ENCODE measurements at regions not wholly inside any gene's neighbourhood (a gene's known extent, or its start where the extent isn't known, plus 50 kb on each side); places are given as distances from the start of the nearest gene placed in this dataset.

DNA sequence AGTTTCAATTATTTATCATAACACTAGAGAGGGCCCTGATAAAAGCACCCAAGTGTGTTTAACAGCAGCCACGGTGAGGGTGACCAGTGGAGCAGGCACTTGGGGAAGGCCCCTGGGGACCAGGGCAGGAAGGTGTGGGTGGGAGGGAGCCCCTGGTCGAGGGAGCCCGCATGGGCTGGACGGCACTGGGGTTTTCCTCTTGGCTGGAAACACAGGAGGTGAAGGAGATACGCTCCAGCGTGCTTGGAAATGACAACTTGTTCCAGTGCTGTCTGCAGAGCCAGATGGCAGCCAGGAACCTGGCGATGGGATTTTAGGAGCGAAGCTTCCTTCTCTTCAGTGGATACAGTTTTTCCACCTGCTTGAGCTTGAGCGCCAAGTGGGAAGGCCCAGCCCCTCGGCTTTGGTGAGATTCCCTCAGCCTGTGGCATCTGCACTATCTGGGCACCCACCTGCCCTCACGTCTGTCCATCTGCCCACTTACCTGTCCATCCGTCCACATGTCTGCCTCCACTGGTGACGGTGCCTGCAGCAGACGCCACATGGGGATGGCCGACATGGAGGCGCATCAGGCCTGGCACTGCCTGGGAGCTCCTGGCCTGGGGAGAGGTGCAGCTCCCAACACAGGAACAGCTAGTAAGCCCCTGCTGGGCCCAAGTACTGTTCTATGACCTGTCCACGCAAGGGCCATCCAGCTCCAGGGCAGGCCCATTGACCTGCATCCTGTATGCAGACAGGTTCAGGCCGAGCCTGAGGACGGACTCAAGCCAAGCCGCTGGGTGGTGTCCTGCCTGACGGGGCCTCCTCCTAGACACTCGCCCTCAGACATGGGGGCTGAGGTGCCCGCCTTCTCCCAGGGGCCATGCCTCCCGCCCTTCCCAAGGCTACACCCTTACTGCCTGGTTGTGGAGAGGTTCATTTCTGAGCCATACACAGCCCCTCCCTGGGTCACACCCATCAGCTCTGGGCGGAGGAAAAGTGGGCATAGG, 192.2 kb upstream of the C14orf180 start:
- DNase-seq (ENCODE audit: low spot score): no peak

DNA sequence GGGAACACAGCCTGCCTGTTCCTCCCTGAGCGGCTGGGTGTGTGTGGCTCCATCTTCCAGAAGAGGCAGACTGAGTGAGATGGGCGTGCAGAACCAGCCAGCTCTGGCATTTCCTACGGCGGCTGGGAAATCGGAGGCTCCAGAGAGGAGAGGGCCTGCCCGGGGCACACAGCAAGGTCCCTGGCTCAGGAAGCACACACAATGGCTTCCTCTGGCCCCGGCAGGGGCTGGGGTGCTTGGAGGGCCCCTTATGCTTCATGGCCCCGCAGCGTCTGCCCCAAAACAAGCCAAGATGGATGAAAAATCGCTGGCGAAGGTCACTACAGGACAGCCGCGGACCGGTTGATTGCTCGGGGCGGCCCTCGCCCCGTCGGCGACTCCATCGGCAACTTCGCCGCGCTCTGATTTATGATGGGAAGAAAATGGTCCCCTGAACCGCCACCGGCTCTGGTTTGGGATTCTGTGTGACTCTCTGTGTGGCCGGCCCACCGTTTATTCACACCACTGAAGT, 191.5 kb upstream of the C14orf180 start:
- DNase-seq (ENCODE audit: low spot score): no peak

DNA sequence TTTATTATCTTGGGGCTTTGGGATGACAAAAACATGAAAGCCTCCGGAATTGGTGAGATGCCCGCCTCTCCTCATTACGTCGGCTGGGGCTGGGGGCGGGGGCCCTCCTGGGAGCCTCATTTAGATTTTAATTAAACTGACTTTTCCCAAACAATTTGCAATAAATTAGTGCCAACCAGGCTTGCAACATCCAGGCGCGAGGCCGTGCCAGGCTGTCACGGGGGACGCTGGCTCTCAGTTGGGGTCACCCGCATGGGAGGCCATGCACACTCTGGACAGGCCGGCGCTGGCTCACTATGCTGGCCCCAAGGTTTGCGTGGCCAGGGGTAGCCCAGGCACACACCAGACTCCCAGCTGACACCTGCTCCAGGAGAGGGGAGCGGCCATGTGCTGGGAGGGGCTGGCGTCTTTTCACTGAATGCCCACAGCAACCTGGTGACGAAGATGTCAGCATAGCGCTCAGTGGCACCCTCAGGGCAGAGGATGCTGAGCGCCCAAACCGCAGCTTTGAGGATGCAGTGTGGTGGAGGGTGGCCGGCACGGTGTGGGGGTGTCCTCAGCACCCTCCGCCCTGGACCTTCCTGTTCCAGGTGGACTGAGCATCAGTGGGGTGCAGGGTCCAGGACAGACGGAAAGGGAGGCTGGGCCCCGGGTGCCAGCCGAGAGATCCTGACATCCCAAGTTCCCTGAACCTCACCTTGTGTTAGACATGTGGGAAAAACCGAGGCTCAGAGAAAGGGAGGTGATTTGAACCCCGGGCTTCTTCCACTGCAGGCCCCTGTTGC, 190.8 kb upstream of the C14orf180 start:
- DNase-seq (ENCODE audit: low spot score): no peak

DNA sequence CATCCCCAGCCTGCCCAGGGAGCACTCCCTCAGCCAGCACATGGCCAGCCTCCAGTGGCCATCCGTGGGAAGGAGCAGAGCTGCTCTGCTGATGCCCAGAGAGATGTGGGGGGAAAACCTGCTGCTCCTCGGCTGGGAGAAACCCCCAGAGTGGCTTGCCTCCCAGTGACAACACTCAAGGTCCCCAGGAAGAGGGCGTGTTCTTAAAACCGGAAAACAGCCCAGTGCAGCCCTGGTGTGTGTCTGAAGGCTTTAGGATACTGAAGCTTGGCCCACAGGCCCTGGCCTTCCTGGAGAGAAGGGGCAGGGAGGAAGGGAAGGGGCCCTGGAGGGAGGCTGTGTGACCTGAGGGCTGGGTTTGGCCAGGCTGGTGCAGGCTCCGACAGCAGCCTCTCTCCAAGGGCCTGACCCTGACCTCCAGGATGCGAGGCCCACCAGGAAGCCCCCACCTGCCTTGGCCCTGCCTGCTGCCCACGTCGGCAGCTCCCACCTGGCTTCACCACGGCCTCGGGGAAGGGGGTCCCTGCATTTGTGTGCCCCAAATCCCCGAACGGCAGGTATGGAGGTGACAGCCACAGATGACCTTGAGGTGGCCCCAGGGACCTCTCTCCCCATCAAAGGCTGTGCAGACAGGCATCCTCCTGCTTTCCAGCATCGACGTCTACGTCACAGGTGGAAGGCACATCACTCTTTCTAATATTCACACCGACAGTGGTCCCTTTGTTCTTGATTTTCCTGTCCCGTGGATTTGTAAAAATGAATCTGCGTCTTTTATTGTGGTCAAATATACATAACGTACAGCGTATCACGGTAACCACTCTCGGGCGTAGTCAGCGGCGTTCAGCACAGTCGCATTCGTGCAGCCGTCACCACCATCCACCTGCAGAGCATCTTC, 190.0 kb upstream of the C14orf180 start:
- DNase-seq (ENCODE audit: low spot score): no peak

DNA sequence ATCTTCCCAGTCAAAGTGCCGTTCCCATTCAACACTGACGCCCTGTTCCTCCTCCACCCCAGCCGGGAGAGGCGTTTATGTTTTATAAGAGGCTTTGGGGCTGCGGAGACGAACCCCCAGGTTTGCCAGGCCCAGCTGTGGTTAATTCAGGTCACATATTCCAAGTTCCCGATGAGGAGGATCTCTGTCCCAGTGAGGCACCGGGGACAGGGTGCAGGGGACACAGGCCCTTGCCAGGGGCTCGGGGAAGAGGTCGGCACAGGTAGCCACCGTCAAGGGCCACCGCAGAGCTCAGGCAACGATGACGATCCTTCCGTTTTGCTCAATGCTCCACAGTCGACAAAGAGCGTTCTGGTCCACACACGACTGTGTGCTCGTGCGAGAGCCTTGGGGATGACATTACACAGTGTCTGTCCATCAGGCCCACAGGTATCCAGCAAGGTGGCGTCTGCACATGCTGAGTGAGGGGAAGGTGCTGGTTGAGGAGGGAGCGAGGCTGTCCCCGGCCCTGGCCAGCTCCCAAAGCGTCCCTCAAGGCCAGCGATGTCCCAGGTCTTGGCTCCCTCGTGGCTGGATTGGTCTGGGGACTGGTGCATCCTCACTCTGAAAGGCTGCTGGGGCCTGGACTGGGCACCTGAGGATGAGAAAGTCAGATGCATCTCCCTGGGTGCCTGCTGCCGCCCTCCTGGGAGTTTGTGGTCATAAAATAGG, 189.2 kb upstream of the C14orf180 start:
- no peak for DNase-seq (ENCODE audit: low spot score)

DNA sequence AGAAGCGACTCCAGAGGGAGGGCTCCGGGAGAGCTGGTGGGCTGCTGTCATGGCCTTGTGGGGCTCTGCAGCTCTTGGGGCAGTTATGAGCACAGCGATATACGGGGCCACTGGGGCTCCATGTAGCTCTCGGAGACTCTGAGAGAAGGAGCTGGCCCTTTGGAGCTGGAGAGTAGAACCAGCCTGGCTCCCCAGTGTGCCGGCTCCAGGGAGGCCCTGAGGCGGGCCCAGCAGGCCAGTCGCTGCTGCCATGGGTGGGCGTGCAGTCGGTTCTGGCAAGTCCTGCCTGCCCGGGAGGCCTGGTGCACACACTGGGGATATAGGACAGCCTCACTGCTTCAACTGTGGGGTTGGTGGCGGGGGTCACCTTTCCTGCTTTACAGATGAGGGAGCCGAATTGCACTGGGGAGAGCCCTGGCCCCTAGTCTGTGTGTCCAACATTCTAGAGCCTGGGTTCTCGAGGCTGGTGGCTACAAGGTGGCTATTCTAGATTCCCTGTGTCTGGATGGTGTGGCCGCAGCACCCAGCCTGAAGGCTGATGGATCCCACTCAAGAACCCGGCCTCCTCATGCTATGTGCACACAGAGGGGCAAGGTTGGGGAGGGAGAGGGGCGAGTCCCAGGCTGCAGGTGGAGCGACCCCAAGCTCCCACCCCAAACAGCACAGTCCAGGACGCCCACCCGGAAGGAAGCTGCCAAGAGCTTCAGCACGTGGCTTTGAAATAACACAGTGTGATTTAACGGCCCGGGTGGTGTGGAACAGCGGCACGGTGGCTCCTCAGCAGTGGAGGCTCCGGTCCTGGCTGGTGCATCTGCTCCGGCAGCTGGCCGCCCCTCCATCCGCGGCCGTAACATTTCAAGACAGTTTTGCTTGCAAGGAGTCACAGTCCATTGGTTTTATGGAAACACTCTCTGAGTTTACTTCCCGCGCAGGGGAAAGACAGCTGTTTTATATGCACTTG, 188.3 kb upstream of the C14orf180 start:
- DNase-seq (ENCODE audit: low spot score): no peak

DNA sequence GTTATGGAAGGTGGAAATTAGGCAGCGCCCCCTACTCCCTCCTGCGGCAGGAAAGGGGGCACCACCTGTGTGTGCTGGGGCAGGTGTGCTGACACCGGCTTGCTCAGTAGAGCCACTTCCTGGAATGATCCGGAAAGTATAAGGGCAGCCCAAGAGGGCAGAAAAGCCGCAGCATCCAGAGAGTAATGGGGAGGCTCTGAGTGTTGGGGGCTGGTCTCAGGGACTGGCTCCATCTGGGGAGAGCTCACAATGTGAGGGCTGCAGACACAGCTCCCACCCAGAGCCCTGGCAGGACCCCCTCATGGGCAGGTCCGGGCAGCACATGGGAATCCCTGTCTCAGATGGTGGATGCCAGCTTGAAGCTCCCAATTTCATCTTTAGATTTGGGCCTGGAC, 187.6 kb upstream of the C14orf180 start:
- DNase-seq (ENCODE audit: low spot score): no peak

DNA sequence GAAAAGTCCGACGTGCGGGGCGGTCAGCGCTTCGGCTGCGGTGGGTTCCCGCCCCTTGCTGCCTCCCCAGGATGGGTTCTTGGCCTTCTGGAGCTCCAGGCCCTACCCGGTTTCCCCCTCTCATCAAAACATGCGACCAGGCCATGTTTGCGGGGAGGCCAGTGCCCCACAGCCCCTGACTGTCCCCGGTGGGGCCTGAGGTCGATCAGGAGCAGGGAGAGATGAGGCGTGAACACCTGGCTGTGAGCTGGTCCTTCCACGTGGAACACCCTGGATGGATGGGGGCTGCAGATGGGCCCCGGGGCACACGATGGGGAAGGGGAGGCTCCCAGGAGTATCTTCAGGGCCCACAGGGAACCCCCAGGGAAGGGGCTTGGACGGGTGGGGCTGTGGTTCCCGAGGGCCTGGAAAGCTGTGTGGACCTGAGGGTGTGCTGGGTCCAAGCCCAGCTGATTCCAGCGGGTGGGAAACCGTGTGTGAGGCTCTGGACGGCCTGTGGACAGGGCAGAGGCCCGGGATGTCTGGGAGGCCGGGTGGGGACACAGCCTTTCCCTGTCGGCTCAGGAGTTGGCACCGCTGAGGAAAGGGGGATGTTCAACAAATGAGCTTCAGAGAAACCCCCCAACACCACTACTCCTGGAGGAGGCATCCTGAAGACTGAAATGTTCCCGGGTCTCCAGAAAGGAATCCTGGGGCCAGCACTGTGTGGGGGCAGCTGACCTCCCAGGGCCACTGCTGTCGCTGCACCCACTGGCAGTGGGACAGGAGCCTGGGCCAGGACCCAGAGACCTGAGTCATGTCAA, 187.0 kb upstream of the C14orf180 start:
- no peak for DNase-seq (ENCODE audit: low spot score)

DNA sequence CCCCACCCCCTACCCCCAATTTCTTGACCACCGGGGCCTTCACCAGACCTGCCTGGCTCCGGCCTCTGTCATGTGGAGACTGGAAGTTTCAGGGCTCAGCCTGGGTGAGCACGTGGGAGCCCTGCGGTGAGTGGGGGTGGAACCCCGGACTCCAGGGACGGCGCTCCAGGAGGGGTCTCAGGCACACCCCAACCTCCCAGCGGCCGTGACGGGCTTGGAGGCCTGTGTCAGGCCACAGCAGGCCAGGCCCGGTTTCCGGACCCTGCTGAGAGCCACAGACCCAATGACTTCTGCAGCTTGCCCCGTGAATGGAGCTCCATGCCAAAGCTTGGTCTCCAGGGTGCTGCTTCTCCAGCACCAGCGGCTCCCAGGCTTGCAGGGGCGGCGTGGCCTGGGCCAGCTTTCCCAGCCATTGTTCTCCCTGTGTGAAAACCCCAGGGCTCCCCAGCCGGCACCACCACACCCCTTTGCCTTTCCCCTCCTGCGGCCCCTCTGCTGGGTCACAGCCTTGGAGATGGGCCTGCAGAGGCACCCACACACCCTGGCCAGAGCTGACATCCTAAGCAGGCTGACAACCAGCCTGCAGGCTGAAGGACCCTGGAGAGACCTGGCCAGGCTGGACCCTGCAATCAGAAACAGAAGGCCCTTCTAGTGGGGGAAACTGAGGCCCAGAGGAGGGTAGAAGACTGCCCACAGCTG, 186.2 kb upstream of the C14orf180 start:
- DNase-seq (ENCODE audit: low spot score): no peak

DNA sequence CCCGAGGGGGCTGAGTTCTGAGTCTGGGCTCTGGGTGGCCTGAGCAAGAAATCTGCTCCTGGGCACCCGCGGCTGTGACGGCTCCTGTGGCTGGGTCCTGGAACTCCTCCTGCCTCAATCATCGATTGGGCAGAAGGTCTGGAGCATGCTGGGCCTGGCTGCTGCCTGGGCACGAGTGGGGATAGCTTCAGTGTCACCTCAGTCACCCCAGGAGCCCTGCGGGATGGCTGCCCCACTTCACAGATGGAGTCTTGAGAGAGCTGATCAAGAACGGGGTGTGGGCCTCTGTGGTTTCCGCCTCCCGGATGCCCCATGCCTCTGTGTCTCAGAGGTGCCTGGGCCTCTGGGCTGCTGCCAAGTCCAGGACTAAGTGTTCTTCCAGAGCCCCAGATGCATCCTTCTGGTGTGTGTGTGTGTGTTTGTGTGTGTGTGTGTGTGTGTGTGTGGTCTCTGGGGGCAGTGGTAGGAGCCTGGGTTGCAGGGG, 185.6 kb upstream of the C14orf180 start:
- no peak for DNase-seq (ENCODE audit: low spot score)

DNA sequence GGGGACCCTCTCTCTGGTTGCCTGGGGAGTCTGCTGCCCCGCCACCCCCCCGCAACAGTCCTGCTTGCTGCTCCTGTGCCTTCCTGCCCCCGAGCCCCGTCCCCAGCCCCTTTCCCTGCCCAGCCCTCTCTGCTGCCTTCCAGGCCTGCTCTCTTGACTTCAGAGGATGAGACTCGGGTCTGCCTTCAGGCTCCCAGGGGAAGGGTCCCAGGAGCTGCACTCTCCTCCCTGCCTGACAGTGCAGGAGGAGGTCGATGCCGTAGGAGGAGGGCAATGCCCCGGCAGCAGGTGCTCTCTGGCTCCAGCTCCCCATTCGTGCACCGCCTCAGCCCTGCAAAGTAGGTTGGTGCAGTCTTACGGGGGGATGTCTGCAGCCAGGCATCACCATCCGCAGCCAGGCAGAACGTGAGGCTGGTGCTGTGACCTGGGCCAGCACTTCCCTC, 185.1 kb upstream of the C14orf180 start:
- DNase-seq (ENCODE audit: low spot score): no peak

DNA sequence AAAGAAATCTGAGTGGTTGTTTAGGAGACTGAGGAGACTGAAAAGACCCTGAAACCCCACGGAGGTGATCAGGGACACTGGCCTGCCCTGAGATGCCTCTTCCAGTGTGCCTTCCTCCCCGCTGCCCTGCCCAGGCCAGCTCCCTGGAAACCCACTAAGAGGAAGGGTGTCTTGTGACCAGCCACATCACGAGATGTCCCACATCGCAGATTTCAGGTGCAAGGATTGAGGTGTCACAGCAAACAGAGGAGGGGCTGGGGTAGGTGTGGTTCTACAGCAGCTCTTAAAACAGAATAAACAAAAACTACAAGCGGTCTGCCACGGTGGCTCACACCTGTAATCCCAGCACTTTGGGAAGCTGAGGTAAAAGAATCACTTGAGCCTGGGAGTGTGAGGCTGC, 184.3 kb upstream of the C14orf180 start:
- no peak for DNase-seq (ENCODE audit: low spot score)

DNA sequence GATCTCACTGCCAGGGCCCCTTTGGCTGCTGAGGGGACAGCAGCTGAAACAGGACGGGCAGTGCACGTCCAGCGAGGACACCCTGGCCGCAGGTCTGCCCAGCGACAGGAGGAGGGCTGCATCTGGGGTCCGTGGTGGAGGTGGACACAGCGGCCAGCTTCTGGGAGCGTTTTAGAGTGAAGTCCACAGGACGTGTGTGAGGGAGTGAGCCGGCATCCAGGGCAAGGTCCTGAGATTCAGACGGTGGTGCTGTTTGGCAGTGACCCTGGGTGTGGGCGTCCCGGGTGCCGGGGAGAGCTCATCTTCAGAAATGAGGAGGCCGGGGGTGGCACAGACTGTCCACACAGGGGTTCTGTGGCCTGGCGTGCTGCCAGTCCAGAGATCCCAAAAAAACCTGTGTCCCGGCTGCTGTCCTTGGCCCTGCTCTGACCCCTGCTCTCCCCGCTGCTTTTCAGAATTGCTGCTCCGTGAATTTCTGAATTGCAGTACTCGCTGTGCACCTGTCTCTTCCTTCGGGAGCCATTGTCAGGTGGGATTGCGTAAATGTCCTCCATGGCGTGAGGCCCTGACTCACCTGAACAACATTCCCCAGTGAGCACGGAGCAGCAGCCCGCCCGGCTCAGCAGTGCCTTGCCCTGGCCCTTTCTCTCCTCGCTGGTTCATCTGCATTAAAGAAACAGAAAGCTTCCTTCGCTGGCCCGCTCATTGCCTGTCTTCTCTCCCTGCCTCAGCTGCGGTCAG, 183.5 kb upstream of the C14orf180 start:
- no peak for DNase-seq (ENCODE audit: low spot score)

DNA sequence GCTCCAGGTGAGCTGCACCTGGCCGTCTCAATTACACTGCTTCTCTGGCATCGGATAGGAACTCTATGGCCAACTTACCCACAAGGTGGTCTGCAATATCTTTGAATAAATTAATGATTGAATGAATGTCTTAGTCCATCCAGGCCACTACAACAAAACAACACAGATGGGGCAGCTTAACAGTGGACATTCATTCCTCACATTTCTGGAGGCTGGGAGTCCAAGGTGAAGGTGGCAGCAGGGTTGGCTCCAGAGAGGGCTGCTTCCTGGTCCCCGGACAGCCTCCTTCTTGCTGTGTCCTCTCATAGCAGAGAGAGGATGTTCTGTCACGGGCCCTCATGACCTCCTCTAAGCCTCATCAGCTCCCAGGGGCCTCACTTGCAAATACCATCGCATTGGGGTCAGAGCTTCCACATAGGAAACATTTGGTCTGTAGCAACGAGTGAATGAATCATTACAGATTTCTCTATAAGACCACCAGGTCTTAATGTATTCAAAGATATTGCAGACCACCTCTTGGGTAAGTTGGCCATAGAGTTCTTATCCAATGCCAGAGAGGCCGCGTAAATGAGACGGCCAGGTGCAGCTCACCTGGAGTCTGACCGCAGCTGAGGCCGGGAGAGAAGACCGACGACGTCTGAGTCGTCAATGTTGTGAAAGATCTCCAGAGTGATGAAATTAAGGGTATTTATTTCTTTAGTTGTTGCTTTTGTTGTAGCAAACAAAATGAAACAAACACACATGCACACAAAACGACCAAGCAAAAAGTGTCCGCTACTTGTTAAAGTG, 182.7 kb upstream of the C14orf180 start:
- DNase-seq (ENCODE audit: low spot score): no peak

DNA sequence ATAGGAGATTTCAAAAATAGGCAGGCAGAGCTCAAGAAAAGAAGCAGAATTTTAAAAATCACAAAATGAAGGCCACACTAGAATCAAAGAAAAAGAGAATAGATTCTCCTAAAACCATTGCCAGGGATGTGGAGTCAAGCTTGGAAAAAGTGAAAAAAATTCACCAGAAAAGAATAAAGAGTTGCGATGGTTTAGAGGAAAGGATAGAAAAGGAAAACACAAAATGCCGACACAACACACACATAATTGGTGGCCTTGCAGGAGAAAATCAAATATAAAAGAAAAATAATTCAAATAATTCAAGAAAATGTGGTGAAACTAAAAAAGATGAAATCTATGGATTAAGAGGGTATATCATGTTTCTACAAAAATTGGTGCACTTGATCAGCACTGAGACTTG, 181.6 kb upstream of the C14orf180 start:
- no peak for DNase-seq (ENCODE audit: low spot score)

DNA sequence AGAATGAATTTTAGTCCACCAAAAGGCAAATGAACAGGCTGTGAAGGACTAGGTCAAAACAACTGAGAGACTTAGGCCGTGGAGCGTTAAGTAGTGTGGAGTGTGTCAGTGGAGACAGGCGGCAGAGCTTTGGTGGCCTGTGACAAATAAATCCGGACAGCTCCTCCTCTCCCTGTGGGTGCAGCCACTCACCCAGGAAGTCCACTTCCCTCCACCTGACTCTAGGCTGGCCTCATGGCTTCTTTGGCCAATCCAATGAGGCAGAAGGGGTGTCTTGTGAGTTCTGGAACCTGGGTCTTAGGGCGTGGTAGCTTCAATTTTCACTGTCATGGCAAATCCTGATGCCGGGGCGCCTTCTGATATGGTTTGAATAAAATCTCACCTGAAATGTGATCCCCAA, 180.9 kb upstream of the C14orf180 start:
- DNase-seq (ENCODE audit: low spot score): no peak

Data from globus pallidus (tissue), 1 donor.